ENCODE measurements at regions not wholly inside any gene's neighbourhood (a gene's known extent, or its start where the extent isn't known, plus 50 kb on each side); places are given as distances from the start of the nearest gene placed in this dataset.
A peak's percentile ranks its signal among the peaks of the same experiment; 100 is the strongest.

DNA sequence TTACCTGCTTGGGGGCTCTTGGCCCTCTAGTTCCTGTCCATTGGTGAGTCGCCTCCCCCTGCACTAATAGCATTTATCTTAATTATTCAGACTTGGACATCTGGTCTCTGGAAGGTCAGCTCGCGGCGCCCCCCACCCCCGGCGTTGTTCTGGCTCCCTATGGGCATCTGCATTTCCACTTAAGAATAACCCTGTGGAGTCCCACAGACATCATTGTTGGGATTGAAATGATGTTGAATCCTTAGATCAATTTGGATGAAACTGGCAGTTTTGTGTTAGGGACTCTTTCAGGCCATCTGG lies 313.8 kb upstream of the HS6ST1 start:
- H3K4me1 ChIP-seq (ENCODE audit: control insufficient read depth, insufficient read depth, low read length, poor library complexity, severe bottlenecking): no peaks in the 10 kb centered on the region
- H3K27ac ChIP-seq (ENCODE audit: low read depth, low read length, severe bottlenecking): no peak overlapping the region
- no peaks in the 10 kb centered on the region for H3K9me3 ChIP-seq (ENCODE audit: control insufficient read depth, low read length)
- H3K4me3 ChIP-seq (ENCODE audit: extremely low read depth, insufficient read depth, low read length, poor library complexity, severe bottlenecking): no peak overlapping the region
- no peaks in the 10 kb centered on the region for H3K36me3 ChIP-seq (ENCODE audit: control insufficient read depth, insufficient read depth, low read length)
- 86 to 90% methylated on average over 1 to 3 of the region's 6 CpGs for WGBS, 2 experiments (ENCODE audit: insufficient coverage in 2 of 2)

GRCh38 chr2:128633501-128633900 lies 314.8 kb upstream of the HS6ST1 start:
- Histone ChIP-seq H3K9me3 (ENCODE audit: control insufficient read depth, low read length) (no peaks in the 10 kb centered on the region), H3K4me1 (ENCODE audit: control insufficient read depth, insufficient read depth, low read length, poor library complexity, severe bottlenecking) (no peaks in the 10 kb centered on the region), H3K27ac (ENCODE audit: low read depth, low read length, severe bottlenecking) (no peak overlapping the region), H3K36me3 (ENCODE audit: control insufficient read depth, insufficient read depth, low read length) (no peaks in the 10 kb centered on the region), H3K4me3 (ENCODE audit: extremely low read depth, insufficient read depth, low read length, poor library complexity, severe bottlenecking) (no peak overlapping the region)
- 100% methylated on average over 1 of the region's 3 CpGs for WGBS, 2 experiments (ENCODE audit: insufficient coverage in 2 of 2)

DNA sequence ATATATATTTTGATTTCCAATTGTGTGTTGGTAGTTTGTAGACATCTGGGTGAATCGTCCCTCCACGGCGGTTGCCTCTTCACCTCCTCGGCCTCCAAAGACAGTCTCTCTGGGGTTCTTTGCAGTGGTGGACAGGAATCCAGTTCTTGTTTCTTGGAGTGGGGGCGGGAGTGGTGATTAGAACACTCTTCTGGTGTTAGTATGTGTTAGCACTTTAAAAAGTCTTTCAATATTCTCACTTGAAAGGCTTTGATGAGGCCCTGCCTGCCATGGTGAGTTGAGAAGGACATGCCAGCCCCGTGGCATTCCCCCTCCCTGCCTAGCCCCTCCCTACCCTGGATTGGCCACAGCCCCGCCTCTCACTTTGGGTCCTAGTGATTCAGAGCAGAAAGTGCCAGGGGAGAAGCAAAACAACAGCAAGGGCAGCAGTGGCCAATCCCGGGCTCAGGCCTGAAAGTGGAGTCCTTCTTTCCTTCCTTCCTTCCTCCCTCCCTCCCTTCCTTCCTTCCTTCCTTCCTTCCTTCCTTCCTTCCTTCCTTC lies 316.8 kb upstream of the HS6ST1 start:
- WGBS, 2 experiments (ENCODE audit: insufficient coverage in 2 of 2): 60 to 80% methylated on average over 2 to 5 of the region's 8 CpGs
- peaks cover 8% of the 10 kb centered on the region for H3K4me1 ChIP-seq (ENCODE audit: control insufficient read depth, insufficient read depth, low read length, poor library complexity, severe bottlenecking)

DNA sequence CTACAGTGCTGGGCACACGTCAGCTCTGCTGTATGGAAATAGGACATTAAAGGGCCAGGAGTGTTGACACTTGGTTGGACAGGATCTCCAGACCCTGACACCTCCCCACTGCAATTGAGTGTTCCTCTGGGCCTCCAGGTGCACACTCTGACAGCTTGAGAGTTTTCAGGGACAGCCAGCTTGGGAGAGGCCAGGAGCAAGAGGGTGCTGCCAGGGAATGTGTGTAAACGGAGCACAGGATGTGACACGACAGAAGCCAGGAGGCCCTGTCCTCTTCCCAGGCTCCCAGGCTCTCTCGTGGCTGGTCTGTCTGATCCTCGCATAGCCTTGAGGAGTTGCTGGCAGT lies 318.1 kb upstream of the HS6ST1 start:
- Histone ChIP-seq H3K4me3 (ENCODE audit: extremely low read depth, insufficient read depth, low read length, poor library complexity, severe bottlenecking) (no peak overlapping the region), H3K36me3 (ENCODE audit: control insufficient read depth, insufficient read depth, low read length) (no peaks in the 10 kb centered on the region), H3K9me3 (ENCODE audit: control insufficient read depth, low read length) (no peaks in the 10 kb centered on the region), H3K4me1 (ENCODE audit: control insufficient read depth, insufficient read depth, low read length, poor library complexity, severe bottlenecking) (peaks cover 8% of the 10 kb centered on the region), H3K27ac (ENCODE audit: low read depth, low read length, severe bottlenecking) (no peak overlapping the region)
- 88 to 98% methylated on average over 4 to 5 of the region's 5 CpGs for WGBS, 2 experiments (ENCODE audit: insufficient coverage in 2 of 2)

More for the DNA sequence above, 316.8 kb upstream of the HS6ST1 start:
- Histone ChIP-seq H3K36me3 (ENCODE audit: control insufficient read depth, insufficient read depth, low read length) (no peaks in the 10 kb centered on the region), H3K27ac (ENCODE audit: low read depth, low read length, severe bottlenecking) (no peak overlapping the region), H3K4me3 (ENCODE audit: extremely low read depth, insufficient read depth, low read length, poor library complexity, severe bottlenecking) (no peak overlapping the region), H3K9me3 (ENCODE audit: control insufficient read depth, low read length) (no peaks in the 10 kb centered on the region)

- H3K4me3 ChIP-seq (ENCODE audit: extremely low read depth, insufficient read depth, low read length, poor library complexity, severe bottlenecking): no peak overlapping the region
- peaks cover 8% of the 10 kb centered on the region for H3K4me1 ChIP-seq (ENCODE audit: control insufficient read depth, insufficient read depth, low read length, poor library complexity, severe bottlenecking)
- no peaks in the 10 kb centered on the region for H3K36me3 ChIP-seq (ENCODE audit: control insufficient read depth, insufficient read depth, low read length)
- peak overlapping the region; percentile 25 for H3K27ac ChIP-seq (ENCODE audit: low read depth, low read length, severe bottlenecking)
- H3K9me3 ChIP-seq (ENCODE audit: control insufficient read depth, low read length): no peaks in the 10 kb centered on the region
- 94 to 96% methylated on average over 6 to 7 of the region's 7 CpGs for WGBS, 2 experiments (ENCODE audit: insufficient coverage in 2 of 2)
Measured at GRCh38 chr2:128637481-128638155, 318.9 kb upstream of the HS6ST1 start.

DNA sequence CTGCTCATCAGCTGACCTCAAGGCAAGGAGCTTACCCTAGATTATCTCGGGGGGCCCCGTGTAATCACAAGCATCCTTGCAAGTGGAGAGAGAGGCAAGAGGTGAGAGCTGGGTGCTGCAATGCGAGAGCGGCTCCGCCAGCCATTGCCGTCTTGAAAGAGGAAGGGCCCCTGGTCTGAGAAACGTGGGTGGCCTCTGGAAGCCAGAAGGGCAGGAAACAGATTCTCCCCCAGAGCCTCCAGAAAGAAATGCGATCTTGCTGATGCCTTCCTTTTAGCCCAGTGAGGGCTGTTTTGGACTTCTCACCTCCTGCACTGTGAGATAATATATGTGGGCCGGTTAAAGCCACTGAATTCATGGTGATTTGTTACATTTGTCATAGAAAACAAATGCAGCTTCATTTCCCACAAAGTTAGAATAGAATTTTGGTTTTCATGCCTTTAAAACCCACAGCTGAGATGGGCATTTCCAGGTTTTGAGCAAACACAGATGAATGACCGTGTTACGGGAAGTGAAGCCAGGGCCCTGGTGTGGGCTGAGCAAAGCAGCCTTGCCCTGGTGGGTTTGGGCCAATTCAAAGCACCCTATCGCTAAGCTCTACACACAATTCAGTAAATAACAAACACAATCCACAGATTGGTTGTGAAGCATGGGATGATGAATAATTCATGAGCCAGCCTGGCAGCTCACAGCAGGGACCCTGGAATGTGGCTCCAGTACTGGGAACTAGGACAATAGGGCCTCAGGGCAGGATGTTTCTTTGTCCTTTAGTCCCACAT lies 319.9 kb upstream of the HS6ST1 start:
- H3K9me3 ChIP-seq (ENCODE audit: control insufficient read depth, low read length): no peaks in the 10 kb centered on the region
- H3K4me1 ChIP-seq (ENCODE audit: control insufficient read depth, insufficient read depth, low read length, poor library complexity, severe bottlenecking): peaks cover 8% of the 10 kb centered on the region
- H3K4me3 ChIP-seq (ENCODE audit: extremely low read depth, insufficient read depth, low read length, poor library complexity, severe bottlenecking): no peak overlapping the region
- 63 to 69% methylated on average over 9 to 10 of the region's 12 CpGs for WGBS, 2 experiments (ENCODE audit: insufficient coverage in 2 of 2)
- H3K36me3 ChIP-seq (ENCODE audit: control insufficient read depth, insufficient read depth, low read length): no peaks in the 10 kb centered on the region
- peak overlapping the region; percentile 96 for H3K27ac ChIP-seq (ENCODE audit: low read depth, low read length, severe bottlenecking)

- Histone ChIP-seq H3K36me3 (ENCODE audit: control insufficient read depth, insufficient read depth, low read length) (no peaks in the 10 kb centered on the region), H3K27ac (ENCODE audit: low read depth, low read length, severe bottlenecking) (peak overlapping the region; percentile 96), H3K4me1 (ENCODE audit: control insufficient read depth, insufficient read depth, low read length, poor library complexity, severe bottlenecking) (peaks cover 8% of the 10 kb centered on the region), H3K9me3 (ENCODE audit: control insufficient read depth, low read length) (no peaks in the 10 kb centered on the region), H3K4me3 (ENCODE audit: extremely low read depth, insufficient read depth, low read length, poor library complexity, severe bottlenecking) (no peak overlapping the region)
- 32 to 39% methylated on average over 5 to 6 of the region's 6 CpGs for WGBS, 2 experiments (ENCODE audit: insufficient coverage in 2 of 2)
Measured at GRCh38 chr2:128639120-128639477, 320.4 kb upstream of the HS6ST1 start.

DNA sequence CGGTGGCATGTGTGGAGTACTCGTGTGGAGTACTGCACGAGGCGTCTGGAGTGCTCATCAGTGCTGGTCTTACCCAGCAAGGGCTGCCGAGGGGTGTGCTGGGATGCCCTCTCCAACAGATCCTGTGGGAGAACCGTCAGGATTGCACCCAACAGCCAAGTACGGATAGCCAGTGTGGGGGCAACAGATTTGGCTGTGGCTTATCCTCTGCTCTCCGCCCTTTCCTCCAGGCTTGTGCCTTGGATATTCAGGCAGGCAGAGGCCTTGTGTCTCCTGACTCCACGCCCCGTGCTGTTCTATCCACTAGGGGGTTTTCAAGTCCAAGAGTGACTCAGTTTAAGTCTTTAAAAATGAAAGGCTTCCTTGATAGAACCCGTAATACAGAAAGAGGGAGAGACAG lies 321.0 kb upstream of the HS6ST1 start:
- Histone ChIP-seq H3K4me1 (ENCODE audit: control insufficient read depth, insufficient read depth, low read length, poor library complexity, severe bottlenecking) (peaks cover 8% of the 10 kb centered on the region), H3K9me3 (ENCODE audit: control insufficient read depth, low read length) (no peaks in the 10 kb centered on the region), H3K27ac (ENCODE audit: low read depth, low read length, severe bottlenecking) (peak overlapping the region; percentile 96), H3K4me3 (ENCODE audit: extremely low read depth, insufficient read depth, low read length, poor library complexity, severe bottlenecking) (no peak overlapping the region), H3K36me3 (ENCODE audit: control insufficient read depth, insufficient read depth, low read length) (no peaks in the 10 kb centered on the region)
- WGBS, 2 experiments (ENCODE audit: insufficient coverage in 2 of 2): 94 to 96% methylated on average over 10 to 11 of the region's 11 CpGs

GRCh38 chr2:128640166-128640844 lies 321.6 kb upstream of the HS6ST1 start:
- no peak overlapping the region for H3K27ac ChIP-seq (ENCODE audit: low read depth, low read length, severe bottlenecking)
- 90 to 92% methylated on average over 3 of the region's 4 CpGs for WGBS, 2 experiments (ENCODE audit: insufficient coverage in 2 of 2)
- no peaks in the 10 kb centered on the region for H3K36me3 ChIP-seq (ENCODE audit: control insufficient read depth, insufficient read depth, low read length)
- H3K9me3 ChIP-seq (ENCODE audit: control insufficient read depth, low read length): no peaks in the 10 kb centered on the region
- H3K4me1 ChIP-seq (ENCODE audit: control insufficient read depth, insufficient read depth, low read length, poor library complexity, severe bottlenecking): peaks cover 8% of the 10 kb centered on the region
- H3K4me3 ChIP-seq (ENCODE audit: extremely low read depth, insufficient read depth, low read length, poor library complexity, severe bottlenecking): no peak overlapping the region

GRCh38 chr2:128640845-128641360 lies 322.2 kb upstream of the HS6ST1 start:
- no peaks in the 10 kb centered on the region for H3K9me3 ChIP-seq (ENCODE audit: control insufficient read depth, low read length)
- peaks cover 8% of the 10 kb centered on the region for H3K4me1 ChIP-seq (ENCODE audit: control insufficient read depth, insufficient read depth, low read length, poor library complexity, severe bottlenecking)
- 83 to 86% methylated on average over 4 to 5 of the region's 6 CpGs for WGBS, 2 experiments (ENCODE audit: insufficient coverage in 2 of 2)
- no peak overlapping the region for H3K4me3 ChIP-seq (ENCODE audit: extremely low read depth, insufficient read depth, low read length, poor library complexity, severe bottlenecking)
- no peak overlapping the region for H3K27ac ChIP-seq (ENCODE audit: low read depth, low read length, severe bottlenecking)
- no peaks in the 10 kb centered on the region for H3K36me3 ChIP-seq (ENCODE audit: control insufficient read depth, insufficient read depth, low read length)
